ENCODE measurements at regions not wholly inside any gene's neighbourhood (a gene's known extent, or its start where the extent isn't known, plus 50 kb on each side); places are given as distances from the start of the nearest gene placed in this dataset.
A peak's percentile ranks its signal among the peaks of the same experiment; 100 is the strongest.

DNA sequence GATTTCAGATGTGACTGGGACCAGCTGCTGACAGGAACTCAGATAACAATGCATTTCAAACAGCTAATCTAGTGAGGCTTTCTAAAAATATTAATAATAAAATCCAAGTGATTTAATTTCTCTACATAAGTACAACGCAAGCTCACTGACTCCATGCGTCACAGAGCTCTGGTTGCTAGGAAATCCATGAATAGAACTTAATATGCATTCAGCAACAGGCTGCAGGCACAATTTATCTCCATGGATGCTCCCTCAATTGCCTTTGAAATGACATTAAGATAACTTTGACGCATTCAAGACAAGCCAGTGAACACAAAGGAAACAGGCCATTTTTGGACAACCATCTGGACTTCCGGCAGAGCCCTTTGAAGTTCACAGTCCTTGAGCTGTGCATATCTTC, 118.7 kb upstream of the COL1A2 start:
- Histone ChIP-seq H3K9ac (ENCODE audit: low read length) (no peak overlapping the region), H3K9me3 (ENCODE audit: insufficient read depth, low read length) (no peaks in the 10 kb centered on the region)

GRCh38 chr7:94276795-94277194, 117.9 kb upstream of the COL1A2 start:
- Histone ChIP-seq H3K4me3 (ENCODE audit: low read length) (no peak overlapping the region), H3K27me3 (ENCODE audit: low read depth, low read length) (0 out of 2 replicates have a peak, but pooled peaks cover 6% of the 10 kb centered on the region), H3K36me3 (replicated peaks; ENCODE audit: low read depth, low read length) (no peaks in the 10 kb centered on the region), H3K27ac (ENCODE audit: low read length) (no peak overlapping the region), H3K79me2 (ENCODE audit: low read length) (no peaks in the 10 kb centered on the region), H3K4me2 (ENCODE audit: low read length) (no peak overlapping the region), H3K4me1 (ENCODE audit: low read length) (peaks cover 6% of the 10 kb centered on the region; the same call in 1 of the 2 replicates), H4K20me1 (ENCODE audit: insufficient read depth, low read length) (no peaks in the 10 kb centered on the region), H3K9me3 (ENCODE audit: insufficient read depth, low read length) (no peaks in the 10 kb centered on the region), H2AFZ (ENCODE audit: low read depth, low read length) (no peak overlapping the region), H3K9ac (ENCODE audit: low read length) (no peak overlapping the region)
- TF ChIP-seq CTCF (IDR thresholded peaks at IDR 0.05; ENCODE audit: low read depth, low read length) (peak; percentile 75), EZH2phosphoT487 (IDR thresholded peaks at IDR 0.05; ENCODE audit: low read depth) (no peak)

More for the DNA sequence above, 118.7 kb upstream of the COL1A2 start:
- Histone ChIP-seq H4K20me1 (ENCODE audit: insufficient read depth, low read length) (no peaks in the 10 kb centered on the region), H2AFZ (ENCODE audit: low read depth, low read length) (no peak overlapping the region), H3K36me3 (replicated peaks; ENCODE audit: low read depth, low read length) (no peaks in the 10 kb centered on the region), H3K27ac (ENCODE audit: low read length) (no peak overlapping the region), H3K79me2 (ENCODE audit: low read length) (no peaks in the 10 kb centered on the region), H3K4me3 (ENCODE audit: low read length) (no peak overlapping the region), H3K4me1 (ENCODE audit: low read length) (peaks cover 6% of the 10 kb centered on the region; the same call in 1 of the 2 replicates), H3K4me2 (ENCODE audit: low read length) (no peak overlapping the region), H3K27me3 (ENCODE audit: low read depth, low read length) (0 out of 2 replicates have a peak, but pooled peaks cover 6% of the 10 kb centered on the region)
- TF ChIP-seq CTCF (IDR thresholded peaks at IDR 0.05; ENCODE audit: low read depth, low read length) = no peak
- no peak for TF ChIP-seq EZH2phosphoT487 (IDR thresholded peaks at IDR 0.05; ENCODE audit: low read depth)

GRCh38 chr7:94277236-94277635, 117.5 kb upstream of the COL1A2 start:
- no peak overlapping the region for H3K9ac ChIP-seq (ENCODE audit: low read length)
- H3K4me1 ChIP-seq (ENCODE audit: low read length) = peaks cover 6% of the 10 kb centered on the region; the same call in 1 of the 2 replicates
- H2AFZ ChIP-seq (ENCODE audit: low read depth, low read length) = no peak overlapping the region
- H3K9me3 ChIP-seq (ENCODE audit: insufficient read depth, low read length) = no peaks in the 10 kb centered on the region
- no peak overlapping the region for H3K4me3 ChIP-seq (ENCODE audit: low read length)
- TF ChIP-seq CTCF (IDR thresholded peaks at IDR 0.05; ENCODE audit: low read depth, low read length) (no peak), EZH2phosphoT487 (IDR thresholded peaks at IDR 0.05; ENCODE audit: low read depth) (no peak)
- peaks cover 10% of the 10 kb centered on the region; the same call in 1 of the 2 replicates for H3K27me3 ChIP-seq (ENCODE audit: low read depth, low read length)
- H3K4me2 ChIP-seq (ENCODE audit: low read length) = no peak overlapping the region
- H3K36me3 ChIP-seq (replicated peaks; ENCODE audit: low read depth, low read length) = no peaks in the 10 kb centered on the region
- H3K79me2 ChIP-seq (ENCODE audit: low read length) = no peaks in the 10 kb centered on the region
- H4K20me1 ChIP-seq (ENCODE audit: insufficient read depth, low read length) = no peaks in the 10 kb centered on the region
- no peak overlapping the region for H3K27ac ChIP-seq (ENCODE audit: low read length)

GRCh38 chr7:94280851-94281250, 113.8 kb upstream of the COL1A2 start:
- no peak for TF ChIP-seq CTCF (IDR thresholded peaks at IDR 0.05; ENCODE audit: low read depth, low read length)
- no peak for TF ChIP-seq EZH2phosphoT487 (IDR thresholded peaks at IDR 0.05; ENCODE audit: low read depth)
- no peak overlapping the region for H3K27ac ChIP-seq (ENCODE audit: low read length)
- H3K4me2 ChIP-seq (ENCODE audit: low read length) = no peak overlapping the region
- no peak overlapping the region for H3K9ac ChIP-seq (ENCODE audit: low read length)
- no peaks in the 10 kb centered on the region for H3K9me3 ChIP-seq (ENCODE audit: insufficient read depth, low read length)
- H3K4me3 ChIP-seq (ENCODE audit: low read length) = no peak overlapping the region
- H3K36me3 ChIP-seq (replicated peaks; ENCODE audit: low read depth, low read length) = no peaks in the 10 kb centered on the region
- no peak overlapping the region for H2AFZ ChIP-seq (ENCODE audit: low read depth, low read length)
- H3K79me2 ChIP-seq (ENCODE audit: low read length) = no peaks in the 10 kb centered on the region
- H3K27me3 ChIP-seq (ENCODE audit: low read depth, low read length) = peaks cover 9% of the 10 kb centered on the region; the same call in 1 of the 2 replicates
- H4K20me1 ChIP-seq (ENCODE audit: insufficient read depth, low read length) = no peaks in the 10 kb centered on the region
- no peaks in the 10 kb centered on the region for H3K4me1 ChIP-seq (ENCODE audit: low read length)

All from OCI-LY3 (cell line).